T-helper 2 cell treated with Interferon-gamma antibody and Interleukin-4, amounts not matched to agents 100 ng/mL and 5 ng/mL, for 36 hours (primary cell): ENCODE measurements at regions not wholly inside any gene's neighbourhood (a gene's known extent, or its start where the extent isn't known, plus 50 kb on each side); places are given as distances from the start of the nearest gene placed in this dataset.
"Not testable (repeated sequence)": the region's sequence is repeated elsewhere in the genome, so short reads cannot be mapped to it uniquely, and the experiment has no call there.

Source experiments
- intact Hi-C: fragments of 100-400 bp; cut with micrococcal nuclease; formaldehyde crosslinking; loops from one replicate; pipeline ENCODE4 v1.15.1; 2023

- intact Hi-C loops, result no loop called here
Measured at GRCh38 chr9:89690334-89690912, 85.6 kb downstream of the GADD45G start.

GRCh38 chr9:89695441-89695891 lies 90.7 kb downstream of the GADD45G start:
- intact Hi-C loops, result no loop called here

DNA sequence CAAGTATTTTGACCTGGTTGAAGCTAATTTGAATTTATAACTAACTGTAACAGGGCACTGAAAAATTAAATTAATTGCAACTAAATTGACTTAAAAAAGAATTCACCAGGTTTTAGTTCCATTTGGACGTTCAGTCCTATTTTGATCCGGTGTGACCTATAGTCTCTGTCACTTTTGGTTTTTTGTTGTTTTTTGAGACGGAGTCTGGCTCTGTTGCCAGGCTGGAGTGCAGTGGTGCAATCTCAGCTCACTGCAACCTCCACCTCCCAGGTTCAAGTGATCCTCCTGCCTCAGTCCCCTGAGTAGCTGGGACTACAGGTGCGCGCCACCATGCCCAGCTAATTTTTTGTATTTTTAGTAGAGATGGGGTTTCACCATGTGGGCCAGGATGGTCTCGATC lies 91.2 kb downstream of the GADD45G start:
- intact Hi-C loops, result not testable (repeated sequence)

DNA sequence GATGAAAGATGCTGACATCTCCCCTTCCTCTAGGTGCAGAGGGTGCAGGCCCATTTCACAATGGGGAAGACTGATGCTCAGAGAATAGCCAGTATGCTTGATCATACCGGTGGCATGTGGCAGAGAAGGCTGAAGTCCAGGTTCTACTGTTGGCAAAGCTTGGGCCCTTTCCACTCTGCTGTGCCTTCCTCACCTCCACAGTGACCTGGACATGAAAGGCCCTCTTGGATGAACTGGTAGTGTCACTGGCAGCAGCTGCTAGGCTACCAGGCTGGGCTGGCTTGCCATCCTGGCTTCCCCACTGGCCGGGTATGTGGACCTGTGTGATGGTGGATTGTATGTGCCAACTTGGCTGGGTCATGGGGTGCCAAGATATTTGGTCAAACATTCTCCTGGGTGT lies 92.0 kb downstream of the GADD45G start:
- intact Hi-C loops, result no loop called here

DNA sequence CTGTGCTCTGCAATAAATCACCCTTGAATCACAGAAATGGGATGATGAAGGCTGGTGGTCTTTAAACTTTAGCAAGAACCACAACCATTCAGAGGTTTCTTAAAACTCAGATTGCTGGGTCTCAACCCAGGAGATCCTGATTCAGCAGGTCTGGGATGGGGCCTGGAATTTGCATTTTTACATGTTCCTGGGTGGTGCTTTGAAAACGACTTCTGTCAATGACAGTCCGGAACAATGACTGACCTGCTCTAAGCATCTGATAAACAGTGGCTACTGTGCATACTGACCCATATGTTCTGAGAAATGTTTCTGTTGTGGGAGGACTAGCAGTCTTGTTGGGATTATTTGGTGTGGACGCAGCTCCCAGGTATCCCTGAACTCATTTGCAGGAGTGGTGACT lies 92.7 kb downstream of the GADD45G start:
- intact Hi-C loops, result no loop called here

DNA sequence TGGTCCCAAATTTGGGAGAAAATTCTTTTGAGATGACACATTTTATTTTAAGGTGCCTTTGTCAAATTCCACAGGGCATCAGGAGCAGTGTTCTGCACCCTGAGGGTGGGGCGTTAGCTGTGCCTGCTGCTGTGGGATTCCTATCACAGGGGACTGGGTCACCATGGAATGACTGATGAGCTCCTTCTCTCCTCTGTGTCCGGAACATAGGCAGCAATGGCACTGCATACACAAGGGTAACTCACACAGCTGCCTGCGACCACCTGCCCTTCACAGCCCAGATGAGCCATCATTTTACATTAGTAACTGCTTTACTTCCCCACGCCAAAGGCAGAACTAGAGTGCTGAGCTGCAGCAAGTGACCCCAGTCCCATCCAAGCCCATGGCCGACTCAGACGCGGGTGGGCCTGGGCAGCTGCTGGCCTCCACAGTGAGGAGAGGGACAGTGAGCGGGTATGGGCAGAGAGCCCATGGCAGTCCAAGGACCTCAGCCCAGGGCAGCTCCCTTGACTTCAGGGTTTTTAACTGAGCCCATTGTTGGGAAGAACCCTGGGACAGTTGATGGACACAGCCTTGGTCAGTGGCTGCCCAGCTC lies 93.7 kb downstream of the GADD45G start:
- intact Hi-C loops, result no loop called here

GRCh38 chr9:89699646-89700045 lies 94.8 kb downstream of the GADD45G start:
- intact Hi-C loops, result loop anchor here (2.0 to 5.0 kb wide), 3 partner anchors 15 to 95 kb away; partner anchors contain the start of gene GADD45G

- intact Hi-C loops, result loop anchor here (1.0 to 5.0 kb wide), 4 partner anchors 13 to 97 kb away; partner anchors contain the start of gene GADD45G
Measured at GRCh38 chr9:89701221-89701798, 96.5 kb downstream of the GADD45G start.

GRCh38 chr9:89702401-89702800 lies 97.6 kb downstream of the GADD45G start:
- intact Hi-C loops, result loop anchor here (5.0 kb wide), 1 partner anchor 45 kb away; no protein-coding TSS in a partner anchor

- intact Hi-C loops, result no loop called here
Measured at GRCh38 chr9:89705651-89706050, 100.8 kb downstream of the GADD45G start.

DNA sequence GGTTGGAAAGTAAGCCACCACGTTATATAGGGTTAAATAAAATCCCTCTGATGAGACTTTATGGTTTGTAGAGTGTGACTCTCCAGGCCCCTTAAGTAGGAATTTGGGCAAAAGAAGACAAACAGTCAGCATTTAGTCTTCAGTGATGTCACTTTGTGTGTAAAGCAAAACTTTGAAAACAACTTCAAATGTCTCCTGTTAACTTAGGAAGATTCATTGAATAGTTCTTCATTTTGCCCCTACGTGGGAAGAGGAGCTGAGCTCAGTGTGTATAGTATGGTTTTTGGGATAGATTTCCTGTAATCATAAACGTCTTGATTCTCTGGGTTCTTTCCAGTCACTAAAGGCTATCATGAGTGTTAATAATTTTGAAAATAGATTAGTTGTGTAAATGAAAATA lies 101.3 kb downstream of the GADD45G start:
- intact Hi-C loops, result no loop called here

GRCh38 chr9:89706731-89707191 lies 101.9 kb downstream of the GADD45G start:
- intact Hi-C loops, result no loop called here

DNA sequence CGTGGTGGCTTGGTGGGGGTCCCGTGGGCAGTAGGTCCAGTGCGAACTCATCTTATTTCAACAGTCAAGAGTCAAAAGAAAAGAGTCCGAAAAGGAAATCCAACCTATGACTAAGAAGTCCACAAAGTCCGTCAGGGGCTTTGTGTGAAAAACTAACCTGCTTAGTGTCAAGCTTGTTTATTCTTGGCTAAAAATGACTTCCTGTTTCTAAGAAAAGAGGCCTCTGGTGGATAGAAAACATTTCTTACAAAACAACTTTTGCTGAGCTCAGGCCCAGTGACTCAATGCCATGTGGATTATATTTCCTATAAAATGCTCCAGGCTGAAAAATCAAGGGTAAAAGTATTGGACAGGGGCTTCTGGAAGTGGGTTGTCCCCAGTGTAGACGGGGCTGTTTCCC lies 105.9 kb downstream of the GADD45G start:
- intact Hi-C loops, result no loop called here

- intact Hi-C loops, result no loop called here
Measured at GRCh38 chr9:89711866-89712265, 107.1 kb downstream of the GADD45G start.

- intact Hi-C loops, result no loop called here
Measured at GRCh38 chr9:89712283-89712682, 107.5 kb downstream of the GADD45G start.

DNA sequence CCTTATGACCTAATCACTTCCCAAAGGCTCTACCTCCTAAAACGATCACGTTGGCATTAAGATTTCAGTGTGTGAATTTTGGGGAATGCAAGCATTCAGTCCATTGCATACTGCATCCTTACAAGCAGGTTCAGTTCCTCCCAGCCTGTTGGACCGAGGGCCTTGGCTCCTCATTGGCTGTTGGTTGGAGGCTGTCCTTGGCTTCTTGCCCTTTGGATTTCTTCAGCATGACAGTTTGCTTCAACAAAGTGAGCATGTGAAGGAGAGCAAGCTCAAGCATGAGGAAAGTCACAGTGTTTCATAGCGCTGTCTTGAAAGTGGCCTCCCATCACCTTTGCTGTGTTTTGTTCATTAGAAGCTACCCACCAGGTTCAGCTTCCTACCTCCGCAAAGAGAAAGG lies 109.5 kb downstream of the GADD45G start:
- intact Hi-C loops, result loop anchor here (2.0 kb wide), 2 partner anchors 14 to 28 kb away; no protein-coding TSS in a partner anchor

DNA sequence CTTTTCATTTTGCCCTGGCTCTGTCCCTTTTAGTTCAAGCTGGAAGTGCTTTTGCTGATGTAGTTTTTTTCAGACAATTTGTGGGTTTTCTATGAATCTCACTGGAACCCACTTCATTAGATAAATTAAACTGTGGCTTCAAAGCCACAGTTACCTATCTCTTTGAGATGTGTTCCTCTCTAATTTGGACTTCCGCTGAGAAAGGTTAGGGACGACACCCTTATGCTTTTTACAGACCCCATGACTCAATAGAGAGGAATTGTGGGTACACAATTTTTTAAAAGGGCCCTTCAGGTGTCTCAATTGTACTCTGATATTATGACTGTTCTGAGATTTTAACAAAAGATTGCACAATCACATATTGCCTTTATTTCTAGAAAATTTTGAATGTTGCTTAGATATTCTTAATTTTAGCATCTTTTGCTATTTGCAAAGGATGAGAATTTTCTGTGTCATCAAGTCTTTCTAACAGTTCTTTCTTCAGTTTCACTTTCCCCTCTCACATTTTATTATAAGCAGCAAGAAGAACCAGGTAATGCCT lies 110.6 kb downstream of the GADD45G start:
- intact Hi-C loops, result loop anchor here (2.0 kb wide), 2 partner anchors 15 to 27 kb away; no protein-coding TSS in a partner anchor

DNA sequence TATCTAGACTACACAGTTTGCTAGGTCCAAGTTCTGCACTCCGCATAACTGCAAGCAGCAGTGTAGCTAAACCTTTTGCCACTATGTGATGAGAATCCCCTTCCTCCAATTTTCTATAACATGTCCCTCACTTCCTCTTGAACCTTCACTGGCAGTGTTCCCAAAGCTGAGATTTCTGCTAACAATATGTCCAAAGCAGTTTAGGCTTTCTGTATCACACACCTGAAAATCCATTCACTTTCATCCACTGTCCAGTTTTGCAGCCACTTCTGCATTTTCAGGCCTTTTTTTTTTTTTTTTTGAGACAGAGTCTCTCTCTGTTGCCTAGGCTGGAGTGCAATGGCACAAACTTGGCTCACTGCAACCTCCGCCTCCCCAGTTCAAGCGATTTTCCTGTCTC lies 111.1 kb downstream of the GADD45G start:
- intact Hi-C loops, result loop anchor here (2.0 kb wide), 2 partner anchors 15 to 27 kb away; no protein-coding TSS in a partner anchor

- intact Hi-C loops, result no loop called here
Measured at GRCh38 chr9:89716559-89716958, 111.7 kb downstream of the GADD45G start.

- intact Hi-C loops, result no loop called here
Measured at GRCh38 chr9:89718176-89718575, 113.4 kb downstream of the GADD45G start.

- intact Hi-C loops, result no loop called here
Measured at GRCh38 chr9:89718651-89719050, 113.8 kb downstream of the GADD45G start.

DNA sequence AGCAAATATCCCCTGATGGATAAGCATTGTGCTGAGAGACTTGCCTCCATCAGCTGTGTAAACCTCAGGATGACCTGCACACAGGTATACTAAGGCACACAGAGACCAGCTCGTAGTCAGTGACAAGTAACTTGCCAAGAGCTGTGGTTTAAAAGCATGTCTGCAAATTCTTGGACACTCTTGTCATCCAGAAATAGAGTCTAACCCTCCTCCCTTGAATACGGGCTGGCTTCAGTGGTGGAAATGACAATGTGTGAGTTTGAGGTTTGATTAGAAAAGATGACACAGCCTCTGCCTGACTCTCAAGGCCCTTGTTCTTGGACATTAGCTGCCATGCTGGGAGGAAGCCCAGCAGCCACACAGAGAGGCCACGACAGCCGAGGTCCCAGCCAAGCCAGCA lies 114.4 kb downstream of the GADD45G start:
- intact Hi-C loops, result no loop called here
